ENCODE measurements at regions not wholly inside any gene's neighbourhood (a gene's known extent, or its start where the extent isn't known, plus 50 kb on each side); places are given as distances from the start of the nearest gene placed in this dataset.
"Not testable (repeated sequence)": the region's sequence is repeated elsewhere in the genome, so short reads cannot be mapped to it uniquely, and the experiment has no call there.

DNA sequence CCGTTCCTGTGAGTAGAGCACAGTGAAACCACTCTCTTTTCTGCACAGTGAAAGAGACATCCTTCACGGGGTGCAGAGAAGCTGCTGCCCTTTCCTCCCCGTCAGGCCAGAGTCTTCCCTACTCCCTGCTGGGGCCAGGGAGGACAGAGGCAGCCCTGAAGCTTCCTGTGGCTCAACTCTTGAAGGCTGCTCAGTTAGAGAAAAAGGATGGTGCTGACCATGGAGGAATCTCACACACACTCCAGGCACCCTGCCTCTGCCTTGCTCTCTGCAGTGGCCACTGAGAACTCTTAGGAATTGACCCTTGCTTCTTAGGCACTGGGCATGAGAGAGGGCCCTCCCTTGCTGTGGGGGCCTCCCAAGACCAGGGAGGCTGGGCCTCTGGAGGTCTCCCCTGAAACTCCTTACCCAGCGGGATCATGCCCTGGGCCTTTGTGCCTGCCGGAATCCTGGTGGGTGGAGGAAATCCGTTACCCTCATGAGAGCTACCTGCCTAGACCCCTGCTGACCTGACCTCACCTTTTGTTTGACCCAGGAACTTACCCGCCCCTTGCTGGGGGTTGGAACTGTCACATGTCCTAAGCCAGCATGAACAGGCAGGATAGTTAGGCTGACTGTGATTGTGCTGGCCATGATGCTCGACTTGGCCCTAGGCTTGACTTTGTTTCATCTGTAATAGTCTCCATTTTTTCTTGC lies 65.0 kb upstream of the CD93 start:
- no peak for DNase-seq

DNA sequence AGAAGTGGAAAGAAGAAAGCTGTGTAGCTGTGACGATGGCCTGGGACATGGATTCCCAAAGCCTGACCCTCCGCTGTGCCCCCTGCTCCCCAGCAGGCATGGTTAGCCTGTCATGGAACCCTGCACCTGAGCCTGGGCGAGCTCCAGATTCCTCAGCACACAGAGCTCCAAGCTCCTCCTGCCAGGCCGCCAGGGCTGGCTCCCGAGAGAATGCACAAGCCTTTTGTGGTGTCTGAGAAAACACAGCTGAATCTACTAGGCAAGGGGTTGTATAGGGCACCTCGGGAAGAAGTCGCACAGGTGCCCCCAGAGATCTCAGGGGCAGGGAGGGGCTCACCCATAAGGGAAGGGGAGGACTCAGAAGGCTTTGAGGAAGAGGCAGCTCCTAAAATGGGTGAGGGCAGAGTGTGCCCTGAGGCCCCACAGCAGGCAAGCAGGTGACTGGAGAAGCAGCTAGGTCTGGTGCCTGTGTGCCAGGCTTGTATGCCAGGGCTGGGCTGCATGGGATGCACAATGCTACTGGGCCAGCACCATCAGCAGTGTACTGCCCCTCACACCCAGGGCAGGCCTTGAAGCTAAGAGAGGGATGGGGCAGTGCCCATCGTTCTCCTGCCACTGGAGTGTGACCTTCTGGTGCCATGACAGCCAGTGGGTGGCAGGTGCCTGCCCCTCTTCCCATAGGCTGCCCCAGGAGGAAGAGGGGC lies 64.3 kb upstream of the CD93 start:
- no peak for DNase-seq

DNA sequence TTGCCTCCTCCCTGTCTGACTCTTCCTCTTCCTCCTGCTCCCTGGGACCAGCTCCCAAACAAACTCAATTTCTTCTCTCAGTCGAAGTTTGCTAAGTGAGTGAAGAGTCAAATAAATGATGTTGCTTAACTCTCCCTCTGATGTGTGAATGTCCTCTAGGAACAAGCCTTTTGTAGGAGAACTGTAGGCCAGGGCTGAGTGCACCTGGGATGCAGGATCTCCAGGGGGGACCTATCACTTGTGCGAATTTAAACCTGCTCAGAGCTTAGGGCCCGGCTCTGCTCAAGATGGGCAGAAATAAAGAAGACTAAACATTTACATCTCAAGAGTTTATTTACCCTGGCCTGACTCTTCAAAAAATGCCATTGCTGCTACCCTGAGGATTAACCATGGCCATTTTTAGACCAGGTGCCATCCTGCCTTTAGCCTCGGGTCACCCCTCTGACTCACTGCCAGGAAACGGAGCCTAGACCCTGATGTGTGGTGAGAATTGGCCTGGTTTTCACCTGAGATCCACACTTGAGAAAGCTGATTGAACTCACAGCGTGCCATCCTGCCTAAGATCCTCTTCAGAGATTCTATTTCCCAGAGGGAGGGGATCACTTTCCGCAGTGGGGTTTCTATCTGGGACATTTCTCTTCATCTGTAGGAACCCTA lies 63.6 kb upstream of the CD93 start:
- no peak for DNase-seq

DNA sequence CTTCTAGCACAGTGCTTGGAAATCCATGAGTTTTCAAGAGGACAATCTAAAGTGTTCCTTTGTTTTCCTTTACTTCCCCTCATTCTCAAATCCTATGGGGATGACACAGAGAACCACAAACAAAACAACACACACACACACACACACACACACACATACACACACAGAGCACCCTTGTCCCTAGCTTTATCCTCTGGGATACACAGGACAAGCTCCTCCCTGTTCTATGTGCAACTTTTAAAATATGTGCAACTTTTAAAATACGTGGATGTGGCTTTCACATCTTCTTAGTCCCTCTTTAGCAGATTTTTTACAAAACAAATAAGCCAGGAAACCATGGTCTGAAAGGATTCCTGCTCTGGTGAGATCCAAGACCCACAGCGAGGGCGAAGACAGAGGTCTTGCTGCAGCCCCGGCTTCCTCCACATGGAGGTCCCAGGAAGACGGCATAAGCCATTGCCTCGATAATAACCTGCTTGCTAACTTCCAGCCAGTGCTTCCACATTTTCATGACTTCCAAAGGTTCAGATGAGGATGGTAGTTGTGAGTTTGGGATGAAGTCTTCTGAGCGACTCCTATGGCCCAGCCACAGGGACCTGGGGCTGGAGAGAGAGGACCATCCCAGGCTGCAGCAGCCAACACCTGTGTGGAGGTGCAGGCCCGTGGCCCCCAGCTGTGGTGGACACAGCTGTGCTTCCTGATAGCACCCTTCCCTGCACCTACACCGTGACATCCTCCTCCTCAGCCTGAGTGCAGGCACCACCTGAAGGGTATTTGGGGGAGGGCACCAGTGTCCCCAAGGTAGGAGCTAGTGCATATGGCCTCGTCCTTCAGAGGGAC lies 62.8 kb upstream of the CD93 start:
- DNase-seq: no peak

DNA sequence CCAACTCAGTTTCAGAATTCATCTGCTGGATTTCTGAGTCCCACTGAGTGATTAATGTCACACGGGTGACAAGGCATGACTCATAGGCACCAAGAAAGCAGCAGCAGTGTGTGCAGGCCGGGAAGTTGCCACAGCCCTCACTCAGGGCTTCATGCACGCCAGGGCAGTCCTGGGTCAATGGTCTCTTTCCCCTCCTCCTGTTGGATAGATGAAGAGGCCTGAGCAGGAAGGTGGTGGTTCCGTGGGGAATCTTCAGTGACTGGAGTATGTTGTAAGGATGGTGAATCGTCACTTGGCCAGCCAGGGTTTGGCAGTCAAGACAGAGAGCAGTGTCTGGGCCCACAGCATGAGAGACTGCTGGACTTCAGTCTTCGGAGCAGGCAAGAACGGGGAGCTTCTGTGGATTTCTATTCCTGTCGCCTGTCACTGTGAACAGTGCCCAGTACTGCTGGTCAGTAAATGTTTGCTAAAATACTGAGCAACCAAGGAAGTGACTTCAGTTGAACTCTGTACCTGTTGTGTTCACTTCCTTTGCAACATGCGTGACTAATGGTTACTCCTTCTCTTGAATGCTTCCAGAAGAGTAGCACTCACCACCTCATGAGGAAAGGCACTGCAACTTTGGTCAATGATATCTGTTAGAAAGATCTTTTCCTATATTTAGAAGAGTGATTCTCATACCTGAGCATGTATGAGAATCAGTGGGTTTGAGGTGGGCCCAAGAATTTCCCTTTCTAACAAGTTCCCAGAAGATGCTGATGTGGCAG lies 62.0 kb upstream of the CD93 start:
- no peak for DNase-seq

DNA sequence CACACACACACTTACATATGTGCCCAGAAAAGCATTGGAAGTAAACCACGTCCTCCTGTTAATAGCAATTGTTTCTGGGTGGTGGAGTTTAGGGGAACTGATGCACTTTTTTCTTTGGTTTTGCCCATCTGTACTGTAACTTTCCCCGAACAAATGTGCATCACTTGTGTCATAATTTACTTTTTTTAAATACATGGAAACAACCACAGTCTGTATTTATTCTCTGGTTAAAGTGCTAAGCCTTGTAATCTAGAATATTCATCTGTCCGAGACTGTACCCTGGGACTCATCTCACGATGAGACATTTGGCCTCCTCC lies 61.5 kb upstream of the CD93 start:
- no peak for DNase-seq

DNA sequence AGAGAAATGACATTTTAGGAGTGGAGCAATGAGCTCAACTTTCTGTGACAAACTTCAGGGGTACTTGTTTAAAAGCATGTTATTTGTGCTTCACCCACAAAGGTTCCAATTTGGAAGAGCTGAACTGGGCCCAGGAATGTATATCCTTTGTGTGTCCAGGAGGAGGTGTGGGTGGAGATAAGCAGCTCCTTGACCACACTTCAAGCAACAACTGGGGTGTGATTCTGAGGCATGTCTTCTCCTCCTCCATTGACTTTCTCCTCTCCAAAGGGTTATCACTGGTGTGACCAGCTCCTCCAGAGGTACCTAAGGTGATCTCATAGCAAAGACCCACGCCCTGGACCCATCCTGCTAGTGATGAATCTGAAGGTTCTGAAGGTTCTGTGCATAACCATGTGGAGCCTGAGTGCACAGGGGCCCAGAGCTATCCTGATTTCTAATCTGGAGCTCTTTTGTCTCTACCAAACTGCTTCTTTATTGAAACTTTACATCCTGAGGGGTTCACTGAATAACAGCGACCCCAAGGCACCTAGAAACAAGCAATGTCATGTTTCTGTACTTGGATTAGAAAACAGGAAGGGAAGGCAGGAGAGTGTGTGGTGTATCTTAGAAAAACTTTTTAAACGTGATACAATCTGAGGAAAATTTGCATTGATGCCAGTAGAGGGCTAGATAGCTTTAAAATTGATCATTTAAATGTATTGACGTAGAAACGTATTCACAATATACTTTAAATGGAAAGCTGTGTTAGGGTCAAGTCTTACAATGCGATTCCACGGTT lies 60.9 kb upstream of the CD93 start:
- DNase-seq: no peak

DNA sequence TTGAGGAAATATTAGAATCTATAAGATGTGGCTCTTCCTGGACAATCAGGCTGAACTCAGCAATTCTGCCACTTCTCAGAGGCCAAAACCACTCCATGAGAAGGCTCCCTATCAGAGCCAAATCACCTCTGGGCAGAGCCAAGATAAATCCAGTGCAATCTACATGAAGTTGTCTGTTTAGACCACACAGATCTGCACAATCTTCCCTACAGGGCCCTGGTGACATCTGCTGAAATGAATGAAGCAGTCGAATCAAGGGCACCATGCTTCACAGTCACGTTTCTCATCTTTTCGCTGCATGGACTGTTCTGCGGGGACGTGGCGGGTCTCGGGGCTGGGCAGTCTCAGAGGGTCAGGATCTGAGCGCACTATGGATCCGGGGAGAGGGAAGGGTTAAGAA lies 60.1 kb upstream of the CD93 start:
- DNase-seq: no peak

DNA sequence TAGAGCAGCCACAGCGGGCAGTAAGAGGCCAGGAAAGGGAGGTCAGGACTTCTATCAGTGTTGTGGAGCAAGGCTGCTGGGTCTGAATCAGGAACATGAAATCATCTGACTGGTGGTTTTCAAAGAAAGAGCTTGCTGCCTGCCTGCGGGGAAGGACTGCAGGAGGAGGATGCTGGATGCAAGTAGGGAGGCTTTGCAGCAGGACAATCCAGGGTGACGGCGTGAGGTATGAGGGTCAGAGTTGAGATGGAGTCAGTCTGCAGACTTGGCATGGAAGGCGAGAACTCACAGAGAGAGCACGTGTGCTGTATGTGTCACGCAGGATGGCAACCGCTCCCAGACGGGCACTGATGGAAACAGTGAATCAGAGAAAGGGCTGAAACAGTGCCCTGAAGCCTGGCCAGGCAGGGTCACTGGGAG lies 59.2 kb upstream of the CD93 start:
- no peak for DNase-seq

DNA sequence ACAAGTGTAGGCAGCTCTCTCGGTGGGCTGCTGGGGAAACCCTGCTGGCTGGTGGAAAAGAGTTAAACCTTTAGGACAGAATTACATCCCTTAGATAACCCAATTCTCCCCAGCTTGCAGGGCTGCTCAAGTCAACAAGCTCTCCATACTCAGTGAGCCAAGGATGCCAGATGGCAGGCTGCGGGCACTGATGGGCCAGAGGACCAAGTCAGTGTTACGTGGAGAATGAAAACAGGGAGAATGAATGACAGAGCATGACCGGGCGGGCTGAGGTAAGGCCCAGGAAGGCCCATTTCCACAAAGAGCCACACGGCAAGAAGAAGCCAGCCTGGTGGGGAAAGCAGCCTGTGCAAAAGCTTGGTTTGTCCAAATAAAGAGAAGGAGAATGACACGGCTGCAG lies 58.7 kb upstream of the CD93 start:
- no peak for DNase-seq

DNA sequence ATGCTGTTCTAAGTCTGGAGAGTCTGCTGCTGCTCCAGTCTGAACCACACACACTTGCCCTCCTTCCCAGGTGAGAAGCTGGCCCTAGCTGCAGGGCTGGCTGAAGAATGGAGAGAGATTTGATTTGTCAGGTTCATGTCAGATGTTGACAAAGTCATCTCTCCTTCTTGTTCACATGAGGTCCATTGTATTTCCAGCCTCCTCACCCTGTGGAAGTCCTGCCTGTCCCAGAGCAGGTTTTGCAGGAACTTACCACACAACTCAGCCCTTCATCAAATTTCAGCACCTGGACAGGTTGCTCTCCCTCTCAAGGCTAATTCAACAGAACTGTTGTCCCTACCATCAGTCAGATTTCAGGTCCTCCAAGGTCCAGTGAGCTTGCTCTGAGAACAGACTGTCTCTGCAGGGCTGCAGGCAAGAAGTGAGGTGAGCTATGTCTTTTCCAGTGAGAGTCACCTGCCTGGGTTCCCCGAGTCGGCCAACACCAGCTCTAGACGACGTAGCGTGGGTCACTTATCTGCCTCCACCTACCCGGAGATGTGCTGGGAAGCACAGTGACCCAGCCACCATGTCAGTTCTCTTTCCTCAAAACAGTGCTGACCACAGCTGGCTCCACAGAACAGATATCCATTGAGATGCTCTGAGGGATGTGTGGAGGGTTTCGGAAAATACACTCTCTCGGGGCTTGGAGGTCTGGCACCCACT lies 58.0 kb upstream of the CD93 start:
- DNase-seq: no peak

DNA sequence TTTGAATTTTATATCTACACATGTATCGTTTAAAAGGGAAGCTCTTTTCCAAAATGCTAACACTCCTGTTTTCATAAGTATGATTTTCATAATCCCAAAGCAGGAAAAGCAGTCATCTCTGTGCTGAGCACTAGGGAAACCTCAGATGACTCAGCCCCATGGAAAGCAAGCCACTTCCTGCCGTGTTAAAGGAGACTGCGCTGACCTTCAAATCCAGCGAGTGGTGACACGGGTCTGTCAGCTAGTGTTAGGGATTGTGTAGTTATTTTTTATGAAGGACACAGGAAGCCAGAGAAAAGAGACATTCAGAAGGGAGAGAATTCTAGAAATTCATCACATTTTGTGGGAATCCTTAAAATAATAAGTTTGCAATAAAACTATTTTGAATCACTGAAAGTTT lies 57.0 kb upstream of the CD93 start:
- no peak for DNase-seq

DNA sequence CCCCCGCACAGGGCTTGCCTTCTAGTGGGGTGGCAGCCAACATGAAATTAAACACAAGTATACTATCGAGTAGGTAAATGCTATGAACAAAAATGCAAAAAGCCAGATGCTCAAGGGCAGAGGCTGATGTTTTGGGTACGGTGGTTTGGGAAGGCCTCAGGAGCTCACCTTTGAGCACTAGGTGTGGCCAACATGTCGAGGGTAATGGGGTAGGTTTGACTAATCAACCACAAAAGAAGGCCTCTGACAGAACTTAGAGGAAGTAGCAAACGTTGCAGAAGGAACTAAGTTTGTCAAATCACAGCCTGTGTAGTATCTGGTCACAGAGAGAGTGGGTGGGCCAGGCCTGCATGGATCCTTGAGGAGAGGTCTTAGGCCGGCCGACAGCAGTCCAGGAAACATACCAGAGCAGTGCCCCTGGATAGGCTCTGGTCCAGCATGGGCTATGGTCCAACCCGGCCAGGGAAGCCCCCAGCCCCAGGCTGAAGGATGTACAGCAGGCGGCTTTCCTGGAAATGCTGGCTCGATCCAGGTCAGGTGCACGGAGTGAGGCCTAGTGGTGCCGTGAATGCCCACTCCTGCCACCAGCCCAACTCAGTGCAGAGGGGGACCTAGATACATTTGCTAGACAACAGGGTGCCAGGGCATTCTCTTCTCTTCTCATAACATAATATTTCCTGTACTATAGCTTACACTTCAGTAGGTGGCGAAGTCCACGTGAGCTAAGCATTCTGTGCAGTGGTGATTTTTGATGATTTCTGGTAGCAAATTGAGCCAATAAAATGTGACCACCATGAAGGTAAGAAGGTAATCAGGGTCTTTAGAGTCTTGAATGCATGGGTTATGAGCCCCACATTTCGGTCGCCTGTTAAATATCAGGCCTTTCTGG lies 56.3 kb upstream of the CD93 start:
- no peak for DNase-seq

DNA sequence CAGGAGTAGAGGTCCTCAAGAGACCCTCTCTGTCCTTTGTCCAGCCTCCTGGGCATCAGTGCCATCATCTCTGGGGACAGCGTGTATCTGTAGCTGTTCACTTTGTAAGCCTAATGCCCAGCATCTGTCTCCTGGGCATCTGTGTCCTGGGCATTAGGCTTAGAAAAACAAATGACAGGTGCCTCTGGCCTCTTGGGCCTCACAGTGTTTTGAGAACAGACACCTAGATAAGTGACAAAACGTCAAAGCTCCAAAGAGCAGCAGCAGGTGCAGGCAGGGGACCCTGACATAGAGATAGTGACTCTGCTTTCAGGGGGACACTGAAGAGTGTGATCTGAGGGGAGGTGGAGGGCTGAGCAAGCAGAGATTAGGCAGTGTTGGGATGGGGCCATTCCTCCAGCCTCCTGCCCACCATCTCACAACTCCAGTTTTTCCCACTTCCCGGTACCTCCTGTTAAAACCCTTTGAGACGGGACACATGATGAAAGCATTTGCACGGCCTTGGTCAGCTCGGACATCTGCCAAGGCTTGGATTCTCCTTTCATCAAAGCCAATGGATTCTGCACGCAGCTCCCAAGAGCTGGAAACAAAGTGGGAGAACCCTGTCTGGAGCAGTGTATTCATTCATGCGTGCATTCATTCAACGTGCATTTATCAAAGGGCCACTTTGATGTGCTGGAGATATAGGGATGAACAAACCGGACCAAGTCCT lies 55.5 kb upstream of the CD93 start:
- DNase-seq: no peak

DNA sequence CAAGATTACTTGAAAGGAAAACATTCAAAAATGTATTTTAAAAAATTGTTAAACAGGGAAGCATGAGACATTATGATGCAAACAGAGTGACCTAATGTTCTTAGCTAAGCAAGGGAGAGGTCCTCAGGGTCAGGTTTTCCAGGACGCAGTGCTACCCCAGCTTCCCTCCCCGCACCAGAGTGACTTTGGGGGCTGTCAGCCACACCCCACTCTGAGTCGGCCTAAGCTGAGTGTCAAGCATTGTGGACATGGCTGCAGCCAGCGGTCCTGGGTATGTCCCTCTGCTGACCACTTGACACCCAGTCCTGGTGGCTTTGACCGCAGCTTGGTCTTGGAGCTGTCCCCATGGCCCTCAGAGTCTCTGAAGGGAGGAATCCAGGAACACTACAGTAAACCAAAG lies 54.9 kb upstream of the CD93 start:
- no peak for DNase-seq

DNA sequence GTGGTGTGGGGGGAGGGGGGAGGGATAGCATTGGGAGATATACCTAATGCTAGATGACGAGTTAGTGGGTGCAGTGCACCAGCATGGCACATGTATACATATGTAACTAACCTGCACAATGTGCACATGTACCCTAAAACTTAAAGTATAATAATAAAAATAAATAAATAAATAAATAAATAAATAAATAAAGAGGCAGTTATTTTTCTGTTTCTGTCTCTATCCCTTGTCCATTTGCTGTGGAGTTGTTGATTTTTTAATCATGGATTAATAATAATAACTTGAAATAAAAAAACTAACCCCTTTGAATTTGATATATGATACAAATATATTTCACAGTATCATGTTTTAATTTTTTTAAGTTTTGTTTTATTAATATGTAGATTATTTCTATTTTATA lies 53.9 kb upstream of the CD93 start:
- not testable (repeated sequence) for DNase-seq

DNA sequence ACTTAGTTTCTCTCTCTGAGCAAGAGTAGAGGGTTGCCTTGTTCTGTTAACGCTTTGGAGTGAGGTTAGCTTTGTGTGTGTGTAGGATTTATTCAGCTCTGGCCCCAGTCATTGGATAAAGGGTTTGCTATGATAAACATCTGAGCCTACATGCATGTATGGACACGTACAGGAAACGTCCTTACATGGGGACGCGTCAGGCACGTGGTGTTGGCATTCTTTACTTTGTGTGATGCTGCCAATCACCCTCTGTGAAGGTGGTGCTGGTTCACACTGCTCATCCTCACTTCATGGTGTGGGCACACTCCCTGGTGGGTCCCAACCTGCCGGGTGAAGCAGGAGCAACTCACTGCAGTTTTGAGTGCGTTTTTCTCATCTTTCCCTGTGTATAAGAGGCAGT lies 53.4 kb upstream of the CD93 start:
- DNase-seq: no peak

DNA sequence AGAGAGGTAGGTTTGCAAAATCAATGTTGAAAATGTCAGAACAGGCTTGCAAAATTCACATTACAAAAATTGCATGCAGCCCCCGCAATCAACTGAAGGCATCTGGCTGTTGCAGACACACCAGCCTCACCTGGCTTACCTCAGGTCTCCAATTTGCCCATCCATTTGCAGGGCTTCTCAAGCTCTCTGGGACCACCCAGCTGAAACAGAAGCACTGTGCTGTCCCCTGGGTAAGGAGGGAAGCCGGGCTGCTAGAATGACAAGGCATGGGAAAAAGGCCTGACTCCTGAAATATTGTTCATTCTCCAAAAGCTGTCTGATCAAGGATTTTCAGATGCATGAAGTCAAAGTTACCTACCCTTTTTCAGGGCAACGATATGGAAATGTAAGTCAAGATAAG lies 52.6 kb upstream of the CD93 start:
- DNase-seq: no peak

DNA sequence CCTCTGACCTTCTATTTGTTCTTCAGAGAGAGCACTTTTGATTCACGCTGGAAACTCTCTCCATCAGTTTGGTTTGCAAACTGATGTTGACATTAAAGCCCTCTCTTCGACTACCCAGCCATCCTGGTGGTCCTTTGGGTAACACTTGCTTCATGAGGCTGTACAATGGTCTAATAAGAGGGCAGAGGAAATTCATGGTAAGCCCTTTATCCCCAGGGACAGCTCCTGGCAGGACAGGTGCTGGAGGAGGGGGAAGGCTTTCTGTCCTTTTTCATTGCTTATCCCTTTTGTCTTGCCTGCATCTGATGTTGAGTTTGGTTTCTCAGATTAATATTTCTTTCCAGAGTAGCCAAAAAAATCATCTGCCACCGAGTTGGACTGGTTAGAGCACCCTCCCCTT lies 52.1 kb upstream of the CD93 start:
- no peak for DNase-seq

Data from muscle of arm (tissue), 1 donor.